ENCODE measurements at regions not wholly inside any gene's neighbourhood (a gene's known extent, or its start where the extent isn't known, plus 50 kb on each side); places are given as distances from the start of the nearest gene placed in this dataset.
A peak's percentile ranks its signal among the peaks of the same experiment; 100 is the strongest.

DNA sequence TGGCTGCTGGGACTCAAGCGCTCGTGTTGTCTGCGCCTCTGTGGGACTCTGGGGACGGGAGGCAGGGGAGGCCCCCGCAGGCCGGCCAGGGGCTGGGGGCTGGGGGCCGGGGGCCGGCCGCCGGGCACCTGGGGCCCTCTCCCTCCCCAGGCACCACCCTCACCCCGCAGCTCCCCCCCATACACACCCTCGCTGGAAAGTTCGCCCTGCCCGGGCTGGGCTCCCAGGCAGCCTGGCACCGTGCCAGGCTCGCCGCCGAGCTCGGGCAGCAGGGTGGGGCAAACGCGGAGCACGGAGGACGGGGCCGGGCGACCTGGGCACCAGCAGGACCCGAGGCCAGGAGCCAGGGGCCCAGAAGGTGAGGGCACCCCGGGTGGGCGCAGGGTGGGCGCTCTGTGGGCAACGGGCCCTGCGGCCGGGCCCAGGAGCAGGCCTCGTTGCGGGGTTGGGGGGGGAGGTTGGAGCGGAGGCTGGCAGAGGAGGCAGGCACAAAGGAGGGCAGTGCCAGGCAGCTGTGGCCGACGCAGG lies 76.7 kb upstream of the WNT7B start:
- H3K4me3 ChIP-seq (ENCODE audit: insufficient read depth, low read depth, low read length), result peak overlapping the region; percentile 77

More for the DNA sequence above, 76.7 kb upstream of the WNT7B start:
- 0% methylated on average over 2 of the region's 37 CpGs; no CpG with 5 or more reads in 1 of the 2 experiments for WGBS, 2 experiments (ENCODE audit: extremely low coverage in 2 of 2, insufficient read length in 1 of 2)
- H4K91ac ChIP-seq (ENCODE audit: insufficient read depth, low read depth, low read length), result peak overlapping the region; percentile 88
- H2AK9ac ChIP-seq (replicated peaks; ENCODE audit: low read depth, low read length, poor library complexity), result peak overlapping the region; percentile 96
- TF ChIP-seq NFE2L2 (IDR thresholded peaks at IDR 0.05; ENCODE audit: low read depth, low read length), result no peak
- peak; percentile 25; the same call in 1 of the 2 replicates for TF ChIP-seq MAZ (IDR thresholded peaks at IDR 0.05; ENCODE audit: borderline replicate concordance, low read depth, low read length)
- no peak overlapping the region for H2BK20ac ChIP-seq (ENCODE audit: low read depth, low read length)
- ATAC-seq (ENCODE audit: low read depth) (peak; percentile 77), DNase-seq (peak; percentile 38)
- H3K14ac ChIP-seq (replicated peaks; ENCODE audit: low read depth, low read length), result peak overlapping the region; percentile 97
- peak overlapping the region; percentile 68 for H3K56ac ChIP-seq (ENCODE audit: extremely low read depth, insufficient read depth, low read length)
- peaks cover 7% of the 10 kb centered on the region; the same call in 1 of the 2 replicates for H3K9me1 ChIP-seq (ENCODE audit: insufficient read depth, low read length)
- H3K4ac ChIP-seq (ENCODE audit: low read depth, low read length), result peak overlapping the region; percentile 92
- CTCF ChIA-PET, result interaction anchor here (2.1 kb wide), 1 partner anchor 47 kb away, joined by 7 read pairs; no protein-coding TSS in a partner anchor
- H2BK5ac ChIP-seq (ENCODE audit: low read depth, low read length, poor library complexity, severe bottlenecking), result peak overlapping the region; percentile 88
- in situ Hi-C loops (cut with MboI; ENCODE audit: low sequenced_read_pairs), result no loop called here
- intact Hi-C loops (cut with micrococcal nuclease), result loop anchor here (2.0 kb wide), 1 partner anchor 15 kb away; no protein-coding TSS in a partner anchor
- no peaks in the 10 kb centered on the region for H4K20me1 ChIP-seq (ENCODE audit: insufficient read depth, low read length)
- H3K9me3 ChIP-seq (ENCODE audit: control insufficient read depth, insufficient read depth, low read length), result no peaks in the 10 kb centered on the region
- peak overlapping the region; percentile 89 for H4K5ac ChIP-seq (ENCODE audit: low read depth, low read length)
- peak overlapping the region; percentile 94 for H3K9ac ChIP-seq (ENCODE audit: low read depth, low read length)
- H2BK120ac ChIP-seq (ENCODE audit: low read depth, low read length), result peak overlapping the region; percentile 70
- H3K36me3 ChIP-seq (ENCODE audit: control insufficient read depth, insufficient read depth, low read length), result peaks cover 7% of the 10 kb centered on the region; the same call in 1 of the 2 replicates
- H3K18ac ChIP-seq (ENCODE audit: low read depth, low read length), result peak overlapping the region; percentile 61
- dilution Hi-C loops (cut with HindIII; ENCODE audit: low sequenced_read_pairs, unreplicated experiment), result no loop called here
- H3K27me3 ChIP-seq (ENCODE audit: control insufficient read depth, insufficient read depth, low read length), result no peaks in the 10 kb centered on the region
- peaks cover 26% of the 10 kb centered on the region for H3K4me1 ChIP-seq (ENCODE audit: control insufficient read depth, insufficient read depth, low read length)
- POLR2A ChIA-PET (ENCODE audit: unreplicated experiment), result no interaction called here
- H2AK5ac ChIP-seq (ENCODE audit: low read depth, low read length), result peak overlapping the region; percentile 73
- H3K4me2 ChIP-seq (ENCODE audit: low read depth, low read length), result peak overlapping the region; percentile 77
- peak overlapping the region; percentile 87 for H3K23ac ChIP-seq (ENCODE audit: low read depth, low read length)
- H4K8ac ChIP-seq (ENCODE audit: low read depth in 2 of 2, low read length in 2 of 2), result peak overlapping the region; percentile 86 to 98
- no TSS peak for BruUV-seq (replicated peaks)
- peaks cover 32 to 68% of the 10 kb centered on the region in 2 experiments for H3K79me1 ChIP-seq (ENCODE audit: low read depth in 1 of 2, low read length in 2 of 2)
- peak overlapping the region; percentile 92 for H2AFZ ChIP-seq (replicated peaks; ENCODE audit: low read length, poor library complexity)
- H3K27ac ChIP-seq (ENCODE audit: insufficient read depth, low read length), result peak overlapping the region; percentile 75
- H2BK15ac ChIP-seq (ENCODE audit: low read depth, low read length), result no peak overlapping the region

Measured in IMR-90 (cell line).